GM12872 (cell line): ENCODE measurements at regions not wholly inside any gene's neighbourhood (a gene's known extent, or its start where the extent isn't known, plus 50 kb on each side); places are given as distances from the start of the nearest gene placed in this dataset.

Experiments
- CTCF ChIP-seq: IDR thresholded peaks from 3 replicates; pipeline ENCODE4 v1.5.1; 2011; ENCODE audit warnings: low read depth, mild to moderate bottlenecking, low read length, moderate library complexity; ENCODE audit not compliant: insufficient read depth

GRCh38 chr12:86675197-86675596 lies 419.0 kb upstream of the MGAT4C start:
- TF ChIP-seq CTCF = no peak

GRCh38 chr12:86670986-86671385 lies 414.8 kb upstream of the MGAT4C start:
- TF ChIP-seq CTCF = no peak

- no peak for TF ChIP-seq CTCF
Observed at GRCh38 chr12:86669010-86669409, 412.8 kb upstream of the MGAT4C start.

GRCh38 chr12:86666316-86666715 lies 410.1 kb upstream of the MGAT4C start:
- no peak for TF ChIP-seq CTCF

- no peak for TF ChIP-seq CTCF
Observed at GRCh38 chr12:86663716-86664115, 407.5 kb upstream of the MGAT4C start.

- TF ChIP-seq CTCF = no peak
Observed at GRCh38 chr12:86663173-86663572, 407.0 kb upstream of the MGAT4C start.

- TF ChIP-seq CTCF = no peak
Observed at GRCh38 chr12:86662464-86662863, 406.3 kb upstream of the MGAT4C start.
